Activated CD4-positive, alpha-beta T cell treated with anti-CD3 and anti-CD28 coated beads for 4 hours (primary cell): ENCODE measurements at regions not wholly inside any gene's neighbourhood (a gene's known extent, or its start where the extent isn't known, plus 50 kb on each side); places are given as distances from the start of the nearest gene placed in this dataset.
"Not testable (repeated sequence)": the region's sequence is repeated elsewhere in the genome, so short reads cannot be mapped to it uniquely, and the experiment has no call there.

Experiments
- DNase-seq, 2 donors: peaks; one replicate each; pipeline ENCODE4 v3.0.0-alpha.2; 2020

DNA sequence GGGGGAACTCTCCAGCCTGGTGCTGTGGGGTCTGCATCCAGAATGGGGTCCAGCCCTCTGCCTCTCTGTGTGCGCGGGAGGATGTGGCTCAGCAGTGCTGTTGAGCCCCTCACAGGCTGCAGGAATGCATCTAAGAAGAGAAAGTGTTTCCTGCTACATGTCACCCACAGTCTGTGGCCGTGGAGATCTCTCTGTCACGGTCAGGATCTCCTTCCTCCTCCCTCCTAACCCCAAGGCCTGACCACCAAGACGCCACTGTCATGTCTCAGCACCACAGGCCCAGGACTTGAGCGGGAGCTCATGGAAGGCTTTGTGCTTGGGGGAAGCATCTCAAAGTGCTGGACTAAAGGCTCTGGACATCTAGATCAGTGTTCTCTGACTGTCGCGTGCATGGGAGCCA lies 90.1 kb downstream of the SREK1 start:
- no peak for DNase-seq

GRCh38 chr5:66238435-66238834 lies 94.3 kb downstream of the SREK1 start:
- DNase-seq = no peak

DNA sequence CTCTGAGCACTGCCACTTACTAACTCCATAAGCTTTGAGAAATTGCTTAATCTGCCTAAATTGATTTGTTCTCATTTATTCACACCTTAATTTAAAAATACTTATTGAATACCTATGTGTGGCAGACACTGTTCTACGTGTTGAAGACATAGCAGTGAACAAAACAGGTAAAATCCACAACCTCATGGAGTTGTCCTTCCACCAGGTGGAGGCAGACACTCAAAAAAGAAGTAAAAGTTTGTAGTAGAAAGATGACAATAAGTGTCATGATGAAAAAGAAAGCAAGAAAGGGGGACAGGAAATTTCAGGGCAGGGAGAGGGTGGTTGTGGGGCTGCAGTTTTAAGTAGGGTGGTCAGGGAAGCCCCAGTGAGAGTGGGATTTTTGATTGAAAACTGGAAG lies 94.9 kb downstream of the SREK1 start:
- DNase-seq = no peak

DNA sequence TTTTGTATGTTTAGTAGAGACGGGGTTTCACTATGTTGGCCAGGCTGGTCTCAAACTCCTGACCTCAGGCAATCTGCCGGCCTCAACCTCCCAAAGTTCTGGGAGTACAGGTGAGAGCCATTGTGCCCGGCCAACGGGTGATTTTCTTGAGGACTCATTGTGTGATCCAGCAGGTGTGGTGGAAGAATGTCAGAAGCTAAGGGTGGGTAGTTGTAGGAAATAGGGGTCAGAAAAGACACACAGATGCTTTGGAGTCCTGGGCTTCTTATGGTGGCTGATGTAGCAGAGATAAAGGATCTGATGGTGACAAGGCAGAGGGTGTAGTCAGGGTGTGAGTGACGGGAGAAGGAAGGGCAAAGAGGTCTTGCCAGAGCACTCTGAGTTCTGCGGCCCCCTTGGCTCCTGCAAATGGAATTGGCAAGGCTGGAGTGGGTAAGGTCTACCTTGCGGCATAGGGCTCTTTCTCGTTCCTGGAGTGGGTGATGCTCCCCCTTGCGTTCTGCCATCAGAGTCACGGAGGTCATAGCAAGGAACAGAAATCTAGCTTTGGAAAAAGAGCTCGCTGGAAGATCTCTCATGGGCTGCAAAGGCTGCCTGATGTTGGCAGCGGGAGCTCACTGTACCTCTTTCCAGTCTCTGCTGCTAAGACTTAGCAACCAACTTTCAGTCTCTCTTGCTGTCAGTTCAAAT lies 97.2 kb downstream of the SREK1 start:
- no peak for DNase-seq

GRCh38 chr5:66242050-66242715 lies 98.1 kb downstream of the SREK1 start:
- DNase-seq = no peak

DNA sequence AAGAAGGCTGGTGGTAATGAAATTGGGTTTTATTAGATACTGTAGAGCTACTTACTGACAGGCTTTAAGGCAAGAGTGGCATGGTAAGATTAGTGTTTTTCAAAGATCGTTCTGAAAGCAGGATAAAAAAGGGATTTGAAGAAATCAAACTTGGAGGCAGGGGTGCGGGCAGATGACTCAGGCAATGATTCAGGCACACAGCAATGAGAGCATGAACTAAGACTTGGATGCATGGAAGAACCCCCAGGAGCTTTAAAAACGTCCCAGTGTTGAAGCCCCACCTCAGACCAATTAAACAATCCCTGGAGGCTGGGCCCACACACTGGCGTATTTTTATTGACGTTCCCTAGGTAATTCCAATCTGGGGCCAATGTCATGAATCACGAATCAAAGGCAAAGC lies 102.5 kb downstream of the SREK1 start:
- DNase-seq = no peak

DNA sequence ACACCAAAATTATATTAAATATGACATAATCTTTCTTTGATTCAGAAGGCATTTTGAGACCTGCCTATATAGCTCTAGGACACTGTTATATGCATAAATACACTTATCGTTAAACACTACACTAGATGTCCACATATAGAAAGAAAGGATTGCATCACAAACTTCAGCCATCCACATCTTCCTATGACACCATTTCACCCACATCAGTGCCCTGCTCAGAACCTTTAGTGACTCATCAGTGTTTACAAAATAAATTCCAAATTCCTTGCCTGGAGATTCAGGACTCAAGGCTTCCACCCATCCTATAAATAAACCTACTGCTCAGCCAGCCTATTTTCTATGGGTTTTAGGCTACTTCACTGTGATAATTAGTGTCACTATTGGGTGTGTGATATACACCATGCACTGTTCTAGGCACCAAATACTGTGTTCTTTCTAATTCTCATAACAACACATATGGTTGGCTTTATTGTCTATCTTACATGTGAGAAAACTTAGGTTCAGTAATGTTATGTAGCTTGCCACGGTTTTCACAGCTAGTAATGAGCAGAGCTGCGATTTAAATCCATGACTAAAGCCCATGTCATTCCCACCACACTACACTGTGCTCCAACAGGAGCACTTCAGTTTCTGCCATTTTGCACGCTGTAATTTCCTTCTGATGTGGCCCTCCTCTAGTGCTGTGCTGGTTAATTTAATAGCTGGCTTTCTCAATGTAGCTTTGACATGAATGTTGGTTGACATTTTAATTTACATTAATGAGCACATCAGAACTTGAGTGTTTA lies 103.3 kb downstream of the SREK1 start:
- DNase-seq = no peak

DNA sequence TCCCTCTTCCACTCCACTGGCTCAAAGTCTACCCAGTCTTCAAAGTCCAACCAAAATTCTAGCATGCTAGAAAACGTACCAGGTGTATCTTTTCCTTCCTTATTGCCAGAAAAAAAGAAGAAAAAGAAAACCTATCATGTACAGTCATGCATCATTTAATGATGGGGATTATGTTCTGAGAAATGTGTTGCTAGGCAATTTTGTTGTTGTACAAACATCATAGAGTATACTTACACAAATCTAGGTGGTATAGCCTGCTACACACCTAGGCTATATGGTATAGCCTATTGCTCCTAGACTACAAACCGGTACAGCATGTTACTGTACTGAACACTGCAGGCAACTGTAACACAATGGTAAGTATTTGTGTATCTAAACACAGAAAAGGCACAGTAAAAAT lies 104.8 kb downstream of the SREK1 start:
- no peak for DNase-seq

GRCh38 chr5:66249920-66250319 lies 105.8 kb downstream of the SREK1 start:
- no peak for DNase-seq

- DNase-seq = no peak
Measured at GRCh38 chr5:66252849-66253248, 108.7 kb downstream of the SREK1 start.

DNA sequence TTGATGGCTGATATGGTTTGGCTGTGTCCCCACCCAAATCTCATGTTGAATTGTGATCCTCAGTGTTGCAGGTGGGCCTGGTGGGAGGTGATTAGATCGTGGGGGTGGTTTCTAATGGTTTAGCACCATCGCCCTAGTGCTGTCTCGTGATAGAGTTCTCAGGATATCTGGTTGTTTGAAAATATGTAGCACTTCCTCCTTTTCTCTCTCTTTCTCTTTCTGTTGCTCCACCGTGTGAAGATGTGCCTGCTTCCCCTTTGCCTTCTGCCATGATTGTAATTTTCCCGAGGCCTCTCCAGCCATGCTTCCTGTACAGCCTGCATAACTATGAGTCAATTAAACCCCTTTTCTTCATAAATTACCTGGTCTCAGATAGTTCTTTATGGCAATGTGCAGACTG lies 111.6 kb downstream of the SREK1 start:
- DNase-seq = no peak

DNA sequence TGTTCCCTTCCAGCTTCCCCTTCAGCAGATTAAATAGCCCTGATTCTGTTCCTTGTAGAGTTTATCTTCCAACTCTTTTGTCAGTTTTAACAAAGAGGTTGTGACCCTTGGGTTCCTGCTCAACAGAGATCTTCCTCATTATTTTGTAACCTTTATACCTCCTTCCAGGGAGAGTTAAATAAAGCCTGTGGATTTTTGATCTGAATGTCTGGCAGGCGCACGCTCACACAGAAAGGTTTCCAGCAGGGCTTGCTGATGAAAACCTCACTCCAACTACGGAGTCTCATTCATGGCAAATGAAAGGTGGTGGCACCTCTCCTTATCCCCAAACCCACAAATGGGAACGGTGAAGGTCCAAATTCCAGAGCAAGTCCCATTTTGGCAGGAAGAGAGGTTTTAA lies 129.0 kb downstream of the SREK1 start:
- no peak for DNase-seq

DNA sequence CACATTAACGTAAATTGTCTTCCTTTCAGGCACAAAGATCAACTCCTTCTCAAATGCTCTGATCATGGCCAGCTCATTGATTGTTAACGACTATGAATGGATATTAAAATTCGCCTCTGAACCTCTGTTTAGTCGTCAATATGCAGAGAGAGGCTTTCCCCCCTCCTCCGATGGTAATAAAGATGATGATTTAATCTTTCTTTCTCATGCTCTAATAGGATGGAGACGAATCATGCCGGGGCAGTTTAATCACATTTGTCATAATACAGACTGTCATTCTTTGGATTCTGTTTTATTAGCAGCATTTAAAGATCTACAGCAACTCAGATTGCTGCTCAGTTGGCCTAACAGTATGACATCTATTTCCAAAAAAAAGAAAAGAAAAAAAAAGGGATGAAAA lies 132.9 kb downstream of the SREK1 start:
- no peak for DNase-seq

DNA sequence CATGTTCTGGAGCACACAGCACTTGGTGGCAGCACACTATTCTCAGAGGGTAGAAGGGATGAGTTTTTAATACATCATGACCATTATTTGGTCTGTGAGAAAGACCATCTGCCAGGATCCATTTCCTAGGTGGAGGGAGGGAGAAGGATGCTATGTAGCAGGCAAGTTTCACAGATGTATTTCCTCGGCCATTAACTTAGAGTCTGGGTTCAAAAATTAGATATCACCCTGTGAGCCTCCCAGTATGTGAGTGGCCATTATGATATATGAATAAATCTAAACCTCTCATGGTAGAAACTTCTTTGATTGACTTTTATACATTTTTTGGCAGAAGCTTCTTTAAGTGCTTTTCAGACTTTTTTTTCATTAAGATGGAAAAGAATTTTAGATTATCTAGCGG lies 133.9 kb downstream of the SREK1 start:
- no peak for DNase-seq

- DNase-seq = no peak
Measured at GRCh38 chr5:66281294-66281693, 137.2 kb downstream of the SREK1 start.

GRCh38 chr5:66284588-66285342 lies 140.7 kb downstream of the SREK1 start:
- no peak for DNase-seq

- no peak for DNase-seq
Measured at GRCh38 chr5:66285343-66285922, 141.3 kb downstream of the SREK1 start.

- no peak for DNase-seq
Measured at GRCh38 chr5:66291771-66292170, 147.7 kb downstream of the SREK1 start.

DNA sequence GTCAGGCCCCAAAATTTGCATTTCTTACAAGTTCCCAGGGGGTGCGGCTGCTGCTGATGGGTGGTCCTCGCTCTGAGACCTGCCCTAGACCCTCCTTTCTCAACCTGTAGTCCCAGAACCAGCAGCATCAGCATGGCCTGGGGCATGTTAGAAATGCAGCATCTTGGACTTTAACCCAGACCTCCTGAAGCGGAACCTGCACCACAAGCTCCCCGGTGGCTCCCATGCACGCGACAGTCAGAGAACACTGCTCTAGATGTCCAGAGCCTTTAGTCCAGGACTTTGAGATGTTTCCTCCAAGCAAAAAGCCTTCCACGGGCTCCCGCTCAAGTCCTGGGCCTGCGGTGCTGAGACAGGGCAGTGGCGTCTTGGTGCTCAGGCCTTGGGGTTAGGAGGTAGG lies 149.8 kb downstream of the SREK1 start:
- not testable (repeated sequence) for DNase-seq

DNA sequence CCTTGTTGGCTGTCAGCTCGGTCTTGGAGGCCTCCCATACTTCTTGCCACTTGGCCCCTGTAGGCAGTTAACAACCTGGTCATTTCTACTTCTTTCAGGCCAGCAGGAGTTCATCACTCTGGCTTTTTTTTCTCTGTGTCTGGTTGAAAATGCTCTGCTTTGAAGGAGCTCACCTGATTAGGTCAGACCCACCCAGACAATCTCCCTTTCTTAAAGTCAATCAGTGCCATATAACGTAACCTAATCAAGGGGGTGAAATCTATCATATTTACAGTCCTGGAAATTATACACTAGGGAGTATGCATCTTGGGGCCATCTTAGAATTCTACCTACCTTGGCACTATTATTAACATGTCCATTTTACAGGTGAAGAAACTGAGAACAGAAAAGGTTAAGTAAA lies 155.4 kb downstream of the SREK1 start:
- DNase-seq = no peak

DNA sequence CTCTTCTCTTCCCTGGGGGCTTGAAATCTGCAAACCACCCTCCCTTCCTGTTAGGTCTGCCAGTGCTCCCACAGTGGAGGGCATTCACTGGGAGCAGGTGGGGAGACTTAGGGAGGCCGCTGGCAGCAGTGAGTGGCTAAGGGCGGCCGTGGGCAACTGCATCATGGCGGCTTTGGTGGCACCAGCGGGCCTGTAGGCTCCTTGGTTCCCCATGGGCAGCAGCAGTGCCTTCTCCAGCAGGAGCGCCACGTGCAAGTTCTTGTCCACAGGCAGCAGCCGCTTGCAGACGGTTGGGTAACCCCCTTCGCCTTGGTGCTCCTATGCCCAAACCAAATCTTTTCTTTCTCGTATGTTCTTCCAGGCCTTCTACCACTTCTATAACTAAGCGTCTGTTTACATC lies 158.2 kb downstream of the SREK1 start:
- no peak for DNase-seq

DNA sequence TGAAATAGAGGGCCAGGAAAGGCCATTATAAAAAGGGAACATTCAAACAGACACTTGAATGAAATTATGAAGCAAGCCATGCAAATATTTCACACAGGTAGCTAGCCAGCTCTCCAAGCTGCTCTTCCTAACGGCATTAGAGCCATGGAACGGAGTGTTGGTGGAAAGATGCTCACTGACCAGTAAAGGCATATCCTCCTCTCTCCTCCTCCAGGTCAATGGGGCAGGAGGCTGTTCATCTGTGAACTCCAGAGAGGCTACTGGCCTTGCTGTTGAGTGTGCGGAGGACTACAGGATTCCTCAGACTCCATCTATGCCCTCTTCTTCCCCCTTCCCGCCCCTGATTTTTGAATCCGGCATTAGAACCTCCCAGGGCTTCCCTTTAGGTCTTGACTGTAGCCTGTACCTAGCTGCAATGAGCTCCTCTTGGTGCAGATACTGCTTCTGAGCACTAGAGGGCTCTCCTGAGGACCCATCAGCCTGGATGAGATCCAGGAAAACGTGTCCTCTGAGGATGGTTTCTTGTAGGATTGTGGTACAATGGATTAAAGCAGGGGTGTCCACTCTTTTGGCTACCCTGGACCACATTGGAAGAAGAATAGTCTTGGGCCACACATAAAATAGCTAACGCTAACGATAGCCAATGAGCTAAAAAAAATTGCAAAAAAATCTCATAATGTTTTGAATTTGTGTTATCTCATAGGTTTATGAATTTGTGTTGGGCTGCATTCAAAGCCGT lies 162.2 kb downstream of the SREK1 start:
- DNase-seq = peak in 1 of 2 donors; percentile 13
